Suprapubic skin (tissue), 4 donors: ENCODE measurements at regions not wholly inside any gene's neighbourhood (a gene's known extent, or its start where the extent isn't known, plus 50 kb on each side); places are given as distances from the start of the nearest gene placed in this dataset.

ENCODE experiments used
- DNase-seq, 2 donors: peaks; one replicate each; pipeline ENCODE4 v3.0.0-alpha.2; 2019; ENCODE audit warnings: low spot score in 2 of 2
- H3K27ac ChIP-seq: fragments of 200-600 bp; sonication (generic); one replicate; pipeline ENCODE4 v1.5.1; 2019
- H3K27me3 ChIP-seq: fragments of 200-600 bp; sonication (generic); one replicate; pipeline ENCODE4 v1.5.1; 2019
- H3K36me3 ChIP-seq: fragments of 200-600 bp; sonication (generic); one replicate; pipeline ENCODE4 v1.5.1; 2019
- H3K4me1 ChIP-seq: fragments of 200-600 bp; sonication (generic); one replicate; pipeline ENCODE4 v1.5.1; 2019
- H3K4me3 ChIP-seq: fragments of 200-600 bp; sonication (generic); one replicate; pipeline ENCODE4 v1.5.1; 2019; ENCODE audit warnings: mild to moderate bottlenecking
- H3K9me3 ChIP-seq: fragments of 200-600 bp; sonication (generic); one replicate; pipeline ENCODE4 v1.5.1; 2019
- CTCF ChIP-seq, 2 donors: fragments of 200-600 bp in 1 of 2; fragments of 450-650 bp in 1 of 2; sonication (generic) in 1 of 2; IDR thresholded peaks; one replicate each; pipeline ENCODE4 v1.5.1; 2016 to 2019; ENCODE audit warnings: antibody characterized with exemption in 2 of 2, mild to moderate bottlenecking in 1 of 2, moderate library complexity in 1 of 2
- EP300 ChIP-seq: sonication (generic); formaldehyde crosslinking; IDR thresholded peaks from one replicate; pipeline ENCODE4 v1.6.1; 2017; ENCODE audit warnings: antibody characterized with exemption
- POLR2A ChIP-seq, 2 donors: fragments of 450-650 bp; IDR thresholded peaks; one replicate each; pipeline ENCODE4 v1.6.1; 2017; ENCODE audit warnings: antibody characterized with exemption in 2 of 2, mild to moderate bottlenecking in 2 of 2, moderate library complexity in 2 of 2
- POLR2AphosphoS5 ChIP-seq, 3 donors: sonication (generic); formaldehyde crosslinking; IDR thresholded peaks; one replicate each; pipeline ENCODE4 v1.6.1; 2017; ENCODE audit warnings: antibody characterized with exemption in 3 of 3
- WGBS: methylation state at CpG from one replicate; pipeline ENCODE4 v1.1.5; 2018; 5-methylcytosine and 5-hydroxymethylcytosine counted together

GRCh38 chr11:70769106-70769505 is 370.8 kb downstream of the CTTN start:
- WGBS: 73% methylated on average over 4 of the region's 14 CpGs
- no peak overlapping the region for H3K4me3 ChIP-seq
- H3K27me3 ChIP-seq: no peaks in the 10 kb centered on the region
- H3K36me3 ChIP-seq: no peaks in the 10 kb centered on the region
- no peaks in the 10 kb centered on the region for H3K9me3 ChIP-seq
- no peak for TF ChIP-seq EP300
- no peak for TF ChIP-seq CTCF (IDR thresholded peaks at IDR 0.05)
- no peak for TF ChIP-seq POLR2A (IDR thresholded peaks at IDR 0.05)
- no peak overlapping the region for H3K27ac ChIP-seq
- no peaks in the 10 kb centered on the region for H3K4me1 ChIP-seq
- DNase-seq: no peak

- TF ChIP-seq EP300 (no peak), POLR2A (IDR thresholded peaks at IDR 0.05) (no peak), POLR2AphosphoS5 (IDR thresholded peaks at IDR 0.05) (no peak)
- no peak overlapping the region for H3K4me3 ChIP-seq
Measured at GRCh38 chr11:70769521-70769920, 371.2 kb downstream of the CTTN start.

GRCh38 chr11:70771099-70771885 is 373.0 kb downstream of the CTTN start:
- WGBS: 85% methylated on average over 8 of the region's 18 CpGs
- Histone ChIP-seq H3K27ac (no peak overlapping the region), H3K4me3 (no peak overlapping the region), H3K4me1 (no peaks in the 10 kb centered on the region), H3K36me3 (no peaks in the 10 kb centered on the region), H3K9me3 (no peaks in the 10 kb centered on the region), H3K27me3 (no peaks in the 10 kb centered on the region)
- DNase-seq: no peak
- no peak for TF ChIP-seq CTCF (IDR thresholded peaks at IDR 0.05)
- no peak for TF ChIP-seq EP300
- TF ChIP-seq POLR2A (IDR thresholded peaks at IDR 0.05): no peak
- TF ChIP-seq POLR2AphosphoS5 (IDR thresholded peaks at IDR 0.05): no peak

More at GRCh38 chr11:70769521-70769920, 371.2 kb downstream of the CTTN start:
- Histone ChIP-seq H3K36me3 (no peaks in the 10 kb centered on the region), H3K27ac (no peak overlapping the region), H3K9me3 (no peaks in the 10 kb centered on the region), H3K4me1 (no peaks in the 10 kb centered on the region), H3K27me3 (no peaks in the 10 kb centered on the region)
- no peak for DNase-seq
- WGBS: 85% methylated on average over 8 of the region's 8 CpGs

GRCh38 chr11:70772950-70773349 is 374.6 kb downstream of the CTTN start:
- TF ChIP-seq POLR2A (IDR thresholded peaks at IDR 0.05): no peak
- TF ChIP-seq EP300: no peak
- no peak for TF ChIP-seq CTCF (IDR thresholded peaks at IDR 0.05)
- TF ChIP-seq POLR2AphosphoS5 (IDR thresholded peaks at IDR 0.05): no peak
- no peaks in the 10 kb centered on the region for H3K4me1 ChIP-seq
- no peaks in the 10 kb centered on the region for H3K9me3 ChIP-seq
- H3K4me3 ChIP-seq: no peak overlapping the region
- H3K27me3 ChIP-seq: no peaks in the 10 kb centered on the region
- WGBS: 91% methylated on average over 8 of the region's 8 CpGs
- no peak overlapping the region for H3K27ac ChIP-seq
- no peak for DNase-seq
- no peaks in the 10 kb centered on the region for H3K36me3 ChIP-seq

GRCh38 chr11:70775386-70776075 is 377.2 kb downstream of the CTTN start:
- WGBS: 79% methylated on average over 12 of the region's 12 CpGs
- Histone ChIP-seq H3K27me3 (no peaks in the 10 kb centered on the region), H3K27ac (no peak overlapping the region), H3K9me3 (no peaks in the 10 kb centered on the region), H3K36me3 (no peaks in the 10 kb centered on the region), H3K4me1 (no peaks in the 10 kb centered on the region), H3K4me3 (no peak overlapping the region)
- no peak for TF ChIP-seq EP300
- no peak for TF ChIP-seq POLR2A (IDR thresholded peaks at IDR 0.05)
- TF ChIP-seq POLR2AphosphoS5 (IDR thresholded peaks at IDR 0.05): no peak
- no peak for DNase-seq

GRCh38 chr11:70776914-70777532 is 378.7 kb downstream of the CTTN start:
- TF ChIP-seq CTCF (IDR thresholded peaks at IDR 0.05) (no peak), EP300 (no peak), POLR2AphosphoS5 (IDR thresholded peaks at IDR 0.05) (no peak), POLR2A (IDR thresholded peaks at IDR 0.05) (no peak)
- H3K27me3 ChIP-seq: no peaks in the 10 kb centered on the region
- no peak for DNase-seq
- no peaks in the 10 kb centered on the region for H3K4me1 ChIP-seq
- H3K4me3 ChIP-seq: no peak overlapping the region
- H3K36me3 ChIP-seq: no peaks in the 10 kb centered on the region
- H3K9me3 ChIP-seq: no peaks in the 10 kb centered on the region
- no peak overlapping the region for H3K27ac ChIP-seq
